Adrenal gland (tissue), 5 donors: ENCODE measurements at regions not wholly inside any gene's neighbourhood (a gene's known extent, or its start where the extent isn't known, plus 50 kb on each side); places are given as distances from the start of the nearest gene placed in this dataset.

ENCODE experiments used
- POLR2A ChIP-seq, 2 donors: fragments of 450-650 bp; IDR thresholded peaks; one replicate each; pipeline ENCODE4 v1.6.1; 2017; ENCODE audit warnings: antibody characterized with exemption in 2 of 2, mild to moderate bottlenecking in 2 of 2, moderate library complexity in 1 of 2
- TF ChIP-seq, protein P1 (sequence below), 6 experiments: fragments of 450-650 bp in 4 of 6; fragments of 200-600 bp in 2 of 6; sonication (generic) in 1 of 6; IDR thresholded peaks; 1 replicate in 5 of 6; 2 replicates in 1 of 6; pipeline versions ENCODE4 v1.5.1 to v1.8.0; 2016 to 2021; ENCODE audit warnings: antibody characterized with exemption in 6 of 6, mild to moderate bottlenecking in 2 of 6, moderate library complexity in 1 of 6
- donor health status: DM: no; HTN: no; CAD: no.

- TF ChIP-seq, protein P1, sequence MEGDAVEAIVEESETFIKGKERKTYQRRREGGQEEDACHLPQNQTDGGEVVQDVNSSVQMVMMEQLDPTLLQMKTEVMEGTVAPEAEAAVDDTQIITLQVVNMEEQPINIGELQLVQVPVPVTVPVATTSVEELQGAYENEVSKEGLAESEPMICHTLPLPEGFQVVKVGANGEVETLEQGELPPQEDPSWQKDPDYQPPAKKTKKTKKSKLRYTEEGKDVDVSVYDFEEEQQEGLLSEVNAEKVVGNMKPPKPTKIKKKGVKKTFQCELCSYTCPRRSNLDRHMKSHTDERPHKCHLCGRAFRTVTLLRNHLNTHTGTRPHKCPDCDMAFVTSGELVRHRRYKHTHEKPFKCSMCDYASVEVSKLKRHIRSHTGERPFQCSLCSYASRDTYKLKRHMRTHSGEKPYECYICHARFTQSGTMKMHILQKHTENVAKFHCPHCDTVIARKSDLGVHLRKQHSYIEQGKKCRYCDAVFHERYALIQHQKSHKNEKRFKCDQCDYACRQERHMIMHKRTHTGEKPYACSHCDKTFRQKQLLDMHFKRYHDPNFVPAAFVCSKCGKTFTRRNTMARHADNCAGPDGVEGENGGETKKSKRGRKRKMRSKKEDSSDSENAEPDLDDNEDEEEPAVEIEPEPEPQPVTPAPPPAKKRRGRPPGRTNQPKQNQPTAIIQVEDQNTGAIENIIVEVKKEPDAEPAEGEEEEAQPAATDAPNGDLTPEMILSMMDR (IDR thresholded peaks at IDR 0.05) = no peak
- no peak for TF ChIP-seq POLR2A (IDR thresholded peaks at IDR 0.05)
Measured at GRCh38 chr6:6884193-6884627, 223.6 kb upstream of the RREB1 start.
